RCC 7860 (cell line): ENCODE measurements at regions not wholly inside any gene's neighbourhood (a gene's known extent, or its start where the extent isn't known, plus 50 kb on each side); places are given as distances from the start of the nearest gene placed in this dataset.

Experiments used
- DNase-seq: peaks from one replicate; pipeline ENCODE4 v3.0.0-alpha.2; 2015; ENCODE audit warnings: low spot score
- FAIRE-seq: peaks from 2 replicates; lab custom pipeline; 2012; peaks lifted over from hg19 to GRCh38; lab: Jason Lieb, UNC

GRCh38 chr19:29371251-29372090 is 154.3 kb upstream of the VSTM2B start:
- no peak for DNase-seq
- FAIRE-seq, result no peak

GRCh38 chr19:29372091-29372415 is 153.7 kb upstream of the VSTM2B start:
- DNase-seq (no peak), FAIRE-seq (no peak)

- no peak for DNase-seq
- no peak for FAIRE-seq
Measured at GRCh38 chr19:29372461-29372860, 153.3 kb upstream of the VSTM2B start.

DNA sequence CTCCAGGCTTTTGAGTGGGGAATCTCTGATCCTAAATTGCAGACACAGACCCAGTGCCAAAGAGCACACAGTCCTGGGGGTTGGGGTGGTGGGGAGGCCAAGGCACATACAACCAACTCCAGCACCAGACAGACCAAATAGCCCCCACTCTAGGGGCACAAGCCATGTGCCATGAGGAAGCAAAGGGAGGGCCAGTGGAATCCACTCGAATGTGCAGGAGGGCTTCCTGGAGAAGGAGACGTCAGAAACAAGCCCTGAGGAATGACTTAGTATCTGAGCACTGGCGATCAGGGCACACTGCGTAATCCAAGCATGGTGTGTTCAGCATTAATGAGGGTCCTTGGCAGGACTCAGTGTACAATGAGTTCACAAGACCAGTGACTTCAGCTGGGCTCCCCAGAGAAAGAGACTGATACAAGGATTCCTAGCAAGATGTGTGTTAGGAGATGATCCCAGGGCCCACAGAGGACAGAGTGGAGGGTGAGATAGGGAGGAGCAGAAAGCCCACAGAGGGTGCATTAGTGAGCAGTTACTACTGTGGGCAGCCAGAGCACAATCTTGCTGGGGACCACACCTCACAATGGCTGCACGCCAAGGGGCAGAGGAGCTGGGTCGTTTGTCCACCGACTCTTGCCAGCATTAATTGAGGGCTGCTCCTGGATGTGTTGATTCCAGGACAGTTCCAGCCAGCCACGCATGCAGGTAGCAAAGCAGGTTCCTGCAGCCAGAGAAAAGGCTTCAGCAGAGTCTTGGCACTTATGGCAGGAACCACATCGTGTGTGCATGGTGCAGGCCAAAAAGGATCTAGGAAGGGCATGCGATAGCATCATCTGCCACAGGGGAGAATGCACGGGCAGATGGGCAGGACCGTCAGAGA is 152.6 kb upstream of the VSTM2B start:
- DNase-seq (no peak), FAIRE-seq (no peak)

- FAIRE-seq (no peak), DNase-seq (no peak)
Measured at GRCh38 chr19:29375429-29376119, 150.2 kb upstream of the VSTM2B start.

- FAIRE-seq, result no peak
- no peak for DNase-seq
Measured at GRCh38 chr19:29376855-29377354, 148.9 kb upstream of the VSTM2B start.

DNA sequence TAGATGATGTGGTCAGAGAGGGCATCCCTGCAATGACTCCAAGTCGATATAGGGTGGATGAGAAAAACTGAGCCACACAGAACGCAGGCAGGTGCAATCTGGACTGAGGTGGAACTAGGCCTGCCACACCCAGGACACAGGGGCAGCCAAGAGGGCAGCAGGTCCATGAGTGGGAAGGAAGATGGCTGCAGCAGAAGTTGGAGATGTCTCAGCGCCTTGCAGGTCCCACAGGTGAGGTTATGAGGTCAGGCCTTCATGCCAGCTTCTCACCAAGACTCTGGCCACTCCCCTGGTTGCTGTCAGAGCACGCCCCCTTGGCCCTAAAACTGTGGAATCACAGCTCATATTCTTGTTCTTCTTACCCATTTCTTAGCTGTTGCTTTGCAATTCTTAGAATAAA is 147.7 kb upstream of the VSTM2B start:
- DNase-seq (no peak), FAIRE-seq (no peak)

DNA sequence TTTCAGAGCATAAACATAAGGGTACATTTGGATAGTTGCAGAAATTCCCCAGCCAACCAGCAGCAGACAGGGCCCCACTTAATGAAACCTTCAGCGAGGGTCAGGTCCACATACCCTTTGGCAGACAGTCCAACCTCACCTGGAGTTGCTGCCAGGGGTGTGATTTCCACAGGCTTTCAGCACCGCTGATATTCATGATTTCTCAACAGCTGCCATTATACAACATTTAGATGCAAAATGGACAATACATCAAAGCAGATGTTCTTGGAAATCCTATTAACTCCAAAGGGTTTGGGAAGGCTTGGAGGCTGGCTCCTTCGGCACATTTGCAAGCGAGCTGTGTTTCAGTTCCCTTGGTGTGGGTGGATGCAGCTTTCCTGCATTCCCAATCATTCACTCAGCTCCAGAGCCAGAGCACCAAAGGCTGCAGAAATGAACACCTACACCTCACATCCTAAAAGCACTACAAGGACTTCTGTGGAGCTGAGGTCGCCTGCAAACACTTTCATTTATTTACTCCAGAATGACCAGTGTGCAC is 147.2 kb upstream of the VSTM2B start:
- FAIRE-seq, result no peak
- no peak for DNase-seq

GRCh38 chr19:29379257-29380021 is 146.4 kb upstream of the VSTM2B start:
- DNase-seq (no peak), FAIRE-seq (no peak)

DNA sequence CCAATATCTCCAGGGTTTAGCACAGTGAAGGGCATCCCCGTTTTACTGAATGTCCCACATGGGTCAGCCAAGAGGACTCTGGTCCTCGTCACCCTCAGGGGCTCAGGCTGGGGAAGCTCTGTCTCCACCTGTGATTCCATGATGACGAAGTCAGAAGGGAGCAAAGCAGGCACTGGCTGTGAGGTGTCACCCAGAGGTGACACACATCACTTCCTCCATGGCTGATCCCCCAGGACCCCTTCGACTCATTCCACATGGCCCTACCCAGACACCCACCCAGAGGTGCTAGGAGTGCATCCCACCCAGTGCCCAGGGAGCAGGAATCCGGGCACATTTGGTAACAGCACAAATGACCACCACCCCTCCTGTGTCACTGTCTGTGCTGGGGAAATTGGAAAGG is 145.2 kb upstream of the VSTM2B start:
- DNase-seq, result no peak
- FAIRE-seq, result no peak

- DNase-seq (no peak), FAIRE-seq (no peak)
Measured at GRCh38 chr19:29381353-29382203, 144.2 kb upstream of the VSTM2B start.

DNA sequence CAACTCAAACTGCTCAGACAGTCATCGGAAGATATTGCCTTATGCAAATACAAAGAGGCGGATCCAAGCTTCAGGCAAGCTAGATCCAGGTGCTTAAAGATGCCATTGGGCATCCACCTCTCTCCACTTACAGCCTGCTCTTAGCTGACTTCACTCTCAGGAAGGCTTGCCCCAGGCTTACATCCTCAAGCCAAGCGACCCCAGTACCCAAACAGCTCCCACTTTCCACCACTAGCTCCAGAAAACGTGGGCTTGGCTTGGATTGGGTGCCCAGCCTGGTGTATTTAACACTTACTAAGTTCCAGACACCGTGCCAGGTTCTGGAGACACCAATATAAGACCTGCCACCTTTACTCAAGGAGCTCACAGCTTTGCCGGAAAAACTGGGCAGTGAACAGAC is 142.1 kb upstream of the VSTM2B start:
- DNase-seq, result no peak
- no peak for FAIRE-seq

DNA sequence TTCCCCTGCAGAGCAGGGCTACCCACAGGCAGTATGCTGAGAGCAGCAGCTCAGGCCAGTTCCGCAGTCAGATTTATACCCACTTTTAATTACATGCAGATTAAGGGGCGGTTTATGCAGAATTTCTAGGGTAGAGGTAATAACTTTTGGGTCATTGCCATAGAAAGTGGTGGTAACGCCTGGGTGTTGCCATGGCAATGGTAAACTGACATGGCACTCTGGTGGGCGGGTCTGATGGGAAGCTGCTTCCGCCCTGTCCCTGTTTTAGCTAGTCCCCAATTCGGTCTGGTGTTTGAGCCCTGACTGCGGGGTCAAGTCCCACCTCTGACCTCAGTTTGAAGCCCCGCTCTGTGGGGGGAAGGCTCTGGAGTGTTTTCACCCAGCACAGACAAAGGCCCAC is 141.1 kb upstream of the VSTM2B start:
- no peak for DNase-seq
- FAIRE-seq, result no peak

DNA sequence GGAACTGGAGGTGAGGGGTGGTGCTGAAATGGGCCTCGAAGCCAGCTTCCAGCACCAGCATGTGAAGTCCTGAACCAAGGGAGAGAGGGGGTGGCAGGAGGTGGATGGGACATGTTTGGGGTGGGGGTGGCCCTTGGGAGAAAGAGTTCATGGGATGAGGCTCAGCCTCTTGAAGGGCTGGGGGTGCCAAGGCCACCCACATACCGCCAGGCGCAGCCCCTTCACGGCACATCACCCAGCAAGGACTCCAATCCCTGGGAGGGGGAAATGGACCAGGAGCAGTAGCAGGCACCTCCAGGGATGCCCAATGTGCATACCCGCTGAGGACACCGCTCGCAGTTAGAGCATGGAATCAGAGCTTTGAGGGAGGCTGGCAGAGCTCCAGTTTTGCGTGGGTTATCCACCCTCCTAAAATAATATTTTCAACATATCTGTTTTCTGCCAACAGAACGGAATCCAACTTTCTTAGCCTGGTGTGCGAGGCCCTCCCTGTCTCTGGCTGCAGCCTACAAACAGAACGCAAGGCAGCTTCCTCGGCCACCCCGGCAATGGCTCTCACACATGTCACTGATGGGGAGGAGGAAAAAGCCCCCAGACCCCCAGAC is 140.5 kb upstream of the VSTM2B start:
- FAIRE-seq, result no peak

GRCh38 chr19:29386970-29387369 is 138.8 kb upstream of the VSTM2B start:
- DNase-seq (no peak), FAIRE-seq (no peak)

More for the DNA sequence above, 140.5 kb upstream of the VSTM2B start:
- no peak for DNase-seq

DNA sequence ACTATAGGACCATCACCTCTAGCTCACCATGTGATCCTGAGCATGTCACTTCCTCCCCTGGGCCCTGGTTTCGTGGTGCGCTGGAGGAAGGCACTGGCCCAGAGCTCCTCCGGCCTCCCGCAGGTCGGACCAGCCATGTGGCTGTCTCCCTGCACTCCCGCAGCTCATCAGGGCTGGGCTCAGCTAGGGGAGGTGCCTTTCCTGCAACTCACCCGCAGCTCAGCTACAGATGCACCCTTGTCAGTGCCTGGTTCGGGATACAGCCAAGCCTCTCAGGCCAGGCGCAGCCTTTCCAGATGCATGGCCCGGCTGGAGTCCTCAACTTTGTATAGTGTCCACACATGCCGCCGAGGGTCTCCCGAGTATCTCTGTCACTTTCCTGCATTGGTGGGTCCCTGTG is 138.2 kb upstream of the VSTM2B start:
- FAIRE-seq (no peak), DNase-seq (no peak)

DNA sequence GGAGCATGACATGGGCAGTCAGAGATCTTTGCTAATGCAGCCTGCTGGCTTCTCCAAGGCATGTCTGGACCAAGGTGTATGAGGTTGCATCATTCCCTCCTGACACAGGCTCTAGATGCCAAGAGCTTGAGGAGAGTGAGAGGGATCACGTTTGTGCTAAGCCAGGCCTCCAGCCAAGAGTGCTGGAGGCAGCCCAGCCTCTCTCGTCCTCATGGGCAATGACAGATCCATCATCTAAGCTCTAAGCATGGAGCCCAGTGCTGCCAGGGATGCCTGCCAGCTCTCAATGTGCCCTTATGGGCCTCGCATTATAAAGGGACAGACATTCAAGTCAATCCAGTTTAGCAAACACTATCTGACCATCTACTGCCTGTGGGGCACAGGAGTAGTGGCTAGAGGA is 136.3 kb upstream of the VSTM2B start:
- DNase-seq (no peak), FAIRE-seq (no peak)

DNA sequence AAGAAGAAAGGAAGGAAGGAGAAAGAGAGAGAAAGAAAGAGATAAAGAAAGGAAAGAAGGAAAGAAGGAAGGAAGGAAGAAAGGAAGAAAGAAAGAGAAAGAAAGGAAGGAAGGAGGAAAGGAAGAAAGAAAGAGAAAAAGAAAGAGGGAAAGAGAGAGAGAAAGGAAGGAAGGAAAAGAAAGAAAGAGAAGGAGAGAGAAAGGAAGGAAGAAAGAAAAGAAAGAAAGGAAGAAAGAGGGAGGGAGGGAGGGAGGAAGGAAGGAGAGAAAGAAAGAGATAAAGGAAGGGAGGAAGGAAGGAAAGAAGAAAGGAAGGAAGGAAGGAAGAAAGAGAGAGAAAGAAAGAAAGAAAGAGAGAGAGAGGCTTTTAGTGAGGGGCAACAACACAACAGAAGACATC is 135.1 kb upstream of the VSTM2B start:
- no peak for DNase-seq
- FAIRE-seq, result no peak

GRCh38 chr19:29393915-29394460 is 131.8 kb upstream of the VSTM2B start:
- FAIRE-seq (no peak), DNase-seq (no peak)
